ENCODE measurements at regions not wholly inside any gene's neighbourhood (a gene's known extent, or its start where the extent isn't known, plus 50 kb on each side); places are given as distances from the start of the nearest gene placed in this dataset.
"Not testable (repeated sequence)": the region's sequence is repeated elsewhere in the genome, so short reads cannot be mapped to it uniquely, and the experiment has no call there.

GRCh38 chr6:2611092-2611491 is 139.6 kb downstream of the MYLK4 start:
- DNase-seq (ENCODE audit: low spot score in 2 of 2) (no peak), ATAC-seq (ENCODE audit: low read depth) (no peak)
- Mint-ChIP-seq H3K27me3 (peaks cover 12% of the 10 kb centered on the region), H3K9me3 (peaks cover 4% of the 10 kb centered on the region), H3K4me1 (no peaks in the 10 kb centered on the region), H3K4me3 (no peak overlapping the region), H3K36me3 (no peaks in the 10 kb centered on the region), H3K27ac (no peak overlapping the region)

GRCh38 chr6:2608503-2608902 is 142.2 kb downstream of the MYLK4 start:
- ATAC-seq (ENCODE audit: low read depth), result no peak
- no peak for DNase-seq (ENCODE audit: low spot score in 2 of 2)
- no peak overlapping the region for H3K27ac Mint-ChIP-seq
- H3K9me3 Mint-ChIP-seq, result no peaks in the 10 kb centered on the region
- H3K4me1 Mint-ChIP-seq, result no peaks in the 10 kb centered on the region
- no peak overlapping the region for H3K4me3 Mint-ChIP-seq
- no peaks in the 10 kb centered on the region for H3K36me3 Mint-ChIP-seq
- H3K27me3 Mint-ChIP-seq, result peaks cover 10% of the 10 kb centered on the region

- Mint-ChIP-seq H3K9me3 (no peaks in the 10 kb centered on the region), H3K27me3 (peaks cover 11% of the 10 kb centered on the region), H3K27ac (no peak overlapping the region), H3K4me3 (no peak overlapping the region), H3K36me3 (no peaks in the 10 kb centered on the region), H3K4me1 (no peaks in the 10 kb centered on the region)
- ATAC-seq (ENCODE audit: low read depth) (no peak), DNase-seq (ENCODE audit: low spot score in 2 of 2) (no peak)
Observed at GRCh38 chr6:2600363-2600762, 150.4 kb downstream of the MYLK4 start.

GRCh38 chr6:2599817-2600216 is 150.9 kb downstream of the MYLK4 start:
- DNase-seq (ENCODE audit: low spot score in 2 of 2), result no peak
- Mint-ChIP-seq H3K36me3 (no peaks in the 10 kb centered on the region), H3K27me3 (peaks cover 14% of the 10 kb centered on the region), H3K27ac (no peak overlapping the region), H3K4me3 (no peak overlapping the region), H3K9me3 (no peaks in the 10 kb centered on the region), H3K4me1 (no peaks in the 10 kb centered on the region)
- no peak for ATAC-seq (ENCODE audit: low read depth)

GRCh38 chr6:2598867-2599266 is 151.9 kb downstream of the MYLK4 start:
- H3K9me3 Mint-ChIP-seq, result no peaks in the 10 kb centered on the region
- H3K27me3 Mint-ChIP-seq, result peaks cover 13% of the 10 kb centered on the region
- DNase-seq (ENCODE audit: low spot score in 2 of 2) (no peak), ATAC-seq (ENCODE audit: low read depth) (no peak)
- H3K27ac Mint-ChIP-seq, result no peak overlapping the region
- no peak overlapping the region for H3K4me3 Mint-ChIP-seq
- H3K4me1 Mint-ChIP-seq, result no peaks in the 10 kb centered on the region
- H3K36me3 Mint-ChIP-seq, result no peaks in the 10 kb centered on the region

GRCh38 chr6:2597991-2598390 is 152.7 kb downstream of the MYLK4 start:
- Mint-ChIP-seq H3K27ac (no peak overlapping the region), H3K36me3 (no peaks in the 10 kb centered on the region), H3K27me3 (peaks cover 20% of the 10 kb centered on the region), H3K4me1 (no peaks in the 10 kb centered on the region), H3K4me3 (no peak overlapping the region), H3K9me3 (no peaks in the 10 kb centered on the region)
- DNase-seq (ENCODE audit: low spot score in 2 of 2) (no peak), ATAC-seq (ENCODE audit: low read depth) (no peak)

GRCh38 chr6:2597457-2597856 is 153.3 kb downstream of the MYLK4 start:
- H3K36me3 Mint-ChIP-seq; H3K4me1 Mint-ChIP-seq; H3K27ac Mint-ChIP-seq; ATAC-seq (ENCODE audit: low read depth); DNase-seq (ENCODE audit: low spot score in 2 of 2); H3K9me3 Mint-ChIP-seq; H3K4me3 Mint-ChIP-seq: not testable (repeated sequence)
- peaks cover 24% of the 10 kb centered on the region for H3K27me3 Mint-ChIP-seq

GRCh38 chr6:2596222-2596621 is 154.5 kb downstream of the MYLK4 start:
- no peaks in the 10 kb centered on the region for H3K9me3 Mint-ChIP-seq
- no peak overlapping the region for H3K4me3 Mint-ChIP-seq
- H3K27ac Mint-ChIP-seq, result no peak overlapping the region
- H3K36me3 Mint-ChIP-seq, result no peaks in the 10 kb centered on the region
- ATAC-seq (ENCODE audit: low read depth) (no peak), DNase-seq (ENCODE audit: low spot score in 2 of 2) (no peak)
- H3K27me3 Mint-ChIP-seq, result peaks cover 28% of the 10 kb centered on the region
- no peaks in the 10 kb centered on the region for H3K4me1 Mint-ChIP-seq

- no peak for ATAC-seq (ENCODE audit: low read depth)
- H3K36me3 Mint-ChIP-seq, result no peaks in the 10 kb centered on the region
- peaks cover 3% of the 10 kb centered on the region for H3K4me1 Mint-ChIP-seq
- no peaks in the 10 kb centered on the region for H3K9me3 Mint-ChIP-seq
- peaks cover 25% of the 10 kb centered on the region for H3K27me3 Mint-ChIP-seq
- DNase-seq (ENCODE audit: low spot score in 2 of 2), result no peak
- no peak overlapping the region for H3K4me3 Mint-ChIP-seq
- no peak overlapping the region for H3K27ac Mint-ChIP-seq
Observed at GRCh38 chr6:2594868-2595267, 155.9 kb downstream of the MYLK4 start.

GRCh38 chr6:2593167-2593566 is 157.6 kb downstream of the MYLK4 start:
- DNase-seq (ENCODE audit: low spot score in 2 of 2) (no peak), ATAC-seq (ENCODE audit: low read depth) (no peak)
- H3K4me1 Mint-ChIP-seq, result peaks cover 3% of the 10 kb centered on the region
- H3K4me3 Mint-ChIP-seq, result no peak overlapping the region
- no peaks in the 10 kb centered on the region for H3K9me3 Mint-ChIP-seq
- peaks cover 30% of the 10 kb centered on the region for H3K27me3 Mint-ChIP-seq
- no peaks in the 10 kb centered on the region for H3K36me3 Mint-ChIP-seq
- H3K27ac Mint-ChIP-seq, result no peak overlapping the region

- Mint-ChIP-seq H3K27ac (no peak overlapping the region), H3K4me1 (peaks cover 3% of the 10 kb centered on the region), H3K4me3 (no peak overlapping the region), H3K27me3 (peaks cover 26% of the 10 kb centered on the region), H3K9me3 (peaks cover 3% of the 10 kb centered on the region), H3K36me3 (no peaks in the 10 kb centered on the region)
- DNase-seq (ENCODE audit: low spot score in 2 of 2), result no peak
- ATAC-seq (ENCODE audit: low read depth), result no peak
Observed at GRCh38 chr6:2589171-2589661, 161.5 kb downstream of the MYLK4 start.

GRCh38 chr6:2583459-2583858 is 167.3 kb downstream of the MYLK4 start:
- DNase-seq (ENCODE audit: low spot score in 2 of 2) (no peak), ATAC-seq (ENCODE audit: low read depth) (no peak)
- H3K36me3 Mint-ChIP-seq, result no peaks in the 10 kb centered on the region
- H3K4me3 Mint-ChIP-seq, result no peak overlapping the region
- no peaks in the 10 kb centered on the region for H3K4me1 Mint-ChIP-seq
- peaks cover 18% of the 10 kb centered on the region for H3K27me3 Mint-ChIP-seq
- H3K9me3 Mint-ChIP-seq, result peaks cover 5% of the 10 kb centered on the region
- no peak overlapping the region for H3K27ac Mint-ChIP-seq

GRCh38 chr6:2582268-2582667 is 168.5 kb downstream of the MYLK4 start:
- Mint-ChIP-seq H3K9me3 (peaks cover 4% of the 10 kb centered on the region), H3K36me3 (no peaks in the 10 kb centered on the region), H3K27me3 (peaks cover 15% of the 10 kb centered on the region)

GRCh38 chr6:2581611-2582010 is 169.1 kb downstream of the MYLK4 start:
- DNase-seq (ENCODE audit: low spot score in 2 of 2) (no peak), ATAC-seq (ENCODE audit: low read depth) (no peak)
- Mint-ChIP-seq H3K9me3 (peaks cover 3% of the 10 kb centered on the region), H3K4me3 (no peak overlapping the region), H3K27ac (no peak overlapping the region), H3K36me3 (no peaks in the 10 kb centered on the region), H3K4me1 (no peaks in the 10 kb centered on the region), H3K27me3 (peaks cover 14% of the 10 kb centered on the region)

More at GRCh38 chr6:2582268-2582667, 168.5 kb downstream of the MYLK4 start:
- Mint-ChIP-seq H3K4me1 (no peaks in the 10 kb centered on the region), H3K4me3 (no peak overlapping the region), H3K27ac (no peak overlapping the region)
- ATAC-seq (ENCODE audit: low read depth) (no peak), DNase-seq (ENCODE audit: low spot score in 2 of 2) (no peak)

- no peak for ATAC-seq (ENCODE audit: low read depth)
- no peak for DNase-seq (ENCODE audit: low spot score in 2 of 2)
- Mint-ChIP-seq H3K4me1 (no peaks in the 10 kb centered on the region), H3K4me3 (no peak overlapping the region), H3K27me3 (peaks cover 10% of the 10 kb centered on the region), H3K27ac (no peak overlapping the region), H3K36me3 (no peaks in the 10 kb centered on the region), H3K9me3 (peaks cover 1% of the 10 kb centered on the region)
Observed at GRCh38 chr6:2581011-2581410, 169.7 kb downstream of the MYLK4 start.

All from memory B cell (primary cell).